ENCODE measurements at regions not wholly inside any gene's neighbourhood (a gene's known extent, or its start where the extent isn't known, plus 50 kb on each side); places are given as distances from the start of the nearest gene placed in this dataset.

DNA sequence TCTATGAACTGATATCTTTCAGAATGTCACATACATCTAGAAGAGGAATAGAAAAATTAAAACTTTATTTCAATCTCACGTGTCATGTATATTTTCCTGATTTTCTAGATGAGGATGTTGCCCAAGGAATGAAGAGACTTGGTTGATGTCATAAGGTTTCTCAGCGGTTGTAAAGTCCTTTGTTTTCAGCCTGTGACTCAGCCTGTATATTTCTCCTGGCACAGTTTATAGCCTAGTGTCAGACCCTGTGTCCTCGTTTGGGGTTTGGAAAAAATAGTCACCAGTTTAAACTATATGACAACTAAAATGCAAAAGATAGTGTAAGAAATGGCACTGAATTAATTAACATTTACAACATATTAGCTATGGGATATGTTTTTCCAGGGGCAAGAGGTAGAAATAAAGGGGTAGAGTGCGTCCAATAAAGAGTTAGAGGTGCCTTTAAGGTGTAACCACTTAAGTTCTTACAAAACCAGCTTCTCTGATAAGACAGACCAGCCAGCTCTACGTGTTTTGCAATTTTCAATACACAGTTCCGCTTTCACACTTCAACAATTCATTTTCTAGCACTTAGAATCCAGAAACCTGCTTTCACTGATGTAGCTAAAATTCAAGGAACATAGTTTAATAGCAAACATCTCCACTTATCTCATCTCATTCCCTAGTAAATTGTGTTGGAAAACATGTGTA, 1432.6 kb upstream of the TENM4 start:
- H3K4me1 ChIP-seq (ENCODE audit: insufficient read depth, low read length, poor library complexity, severe bottlenecking), result no peaks in the 10 kb centered on the region
- intact Hi-C loops (cut with micrococcal nuclease; ENCODE audit: unreplicated experiment), result no loop called here
- H3K27ac ChIP-seq (ENCODE audit: low read depth, low read length, poor library complexity, severe bottlenecking), result no peak overlapping the region
- H3K79me2 ChIP-seq (ENCODE audit: insufficient read depth, low read depth, low read length), result no peaks in the 10 kb centered on the region
- DNase-seq (ENCODE audit: low spot score), result no peak
- H3K36me3 ChIP-seq (ENCODE audit: insufficient read depth, low read length), result no peaks in the 10 kb centered on the region
- no peak overlapping the region for H3K4me2 ChIP-seq (ENCODE audit: low read length)
- ChIA-PET POLR2A (interaction anchor here (0.5 to 0.7 kb wide), 3 partner anchors 379 to 1246 kb away, joined by 3 to 4 read pairs (median 3); no protein-coding TSS in a partner anchor), CTCF (ENCODE audit: unreplicated experiment) (no interaction called here)
- H3K9me3 ChIP-seq (ENCODE audit: low read length), result no peaks in the 10 kb centered on the region
- BruUV-seq (replicated peaks), result no TSS peak
- no peaks in the 10 kb centered on the region for H3K9me2 ChIP-seq (ENCODE audit: insufficient read depth, low read length)
- TF ChIP-seq EZH2phosphoT487 (IDR thresholded peaks at IDR 0.05; ENCODE audit: borderline replicate concordance, low read depth, low read length), result no peak
- TF ChIP-seq, protein P1, sequence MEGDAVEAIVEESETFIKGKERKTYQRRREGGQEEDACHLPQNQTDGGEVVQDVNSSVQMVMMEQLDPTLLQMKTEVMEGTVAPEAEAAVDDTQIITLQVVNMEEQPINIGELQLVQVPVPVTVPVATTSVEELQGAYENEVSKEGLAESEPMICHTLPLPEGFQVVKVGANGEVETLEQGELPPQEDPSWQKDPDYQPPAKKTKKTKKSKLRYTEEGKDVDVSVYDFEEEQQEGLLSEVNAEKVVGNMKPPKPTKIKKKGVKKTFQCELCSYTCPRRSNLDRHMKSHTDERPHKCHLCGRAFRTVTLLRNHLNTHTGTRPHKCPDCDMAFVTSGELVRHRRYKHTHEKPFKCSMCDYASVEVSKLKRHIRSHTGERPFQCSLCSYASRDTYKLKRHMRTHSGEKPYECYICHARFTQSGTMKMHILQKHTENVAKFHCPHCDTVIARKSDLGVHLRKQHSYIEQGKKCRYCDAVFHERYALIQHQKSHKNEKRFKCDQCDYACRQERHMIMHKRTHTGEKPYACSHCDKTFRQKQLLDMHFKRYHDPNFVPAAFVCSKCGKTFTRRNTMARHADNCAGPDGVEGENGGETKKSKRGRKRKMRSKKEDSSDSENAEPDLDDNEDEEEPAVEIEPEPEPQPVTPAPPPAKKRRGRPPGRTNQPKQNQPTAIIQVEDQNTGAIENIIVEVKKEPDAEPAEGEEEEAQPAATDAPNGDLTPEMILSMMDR (conservative IDR thresholded peaks at IDR 0.05; ENCODE audit: low read length), result no peak
- H4K20me1 ChIP-seq (ENCODE audit: insufficient read depth, low read length), result no peaks in the 10 kb centered on the region
- no peak overlapping the region for H3K4me3 ChIP-seq (ENCODE audit: low read depth, low read length, poor library complexity, severe bottlenecking)
- H2AFZ ChIP-seq (ENCODE audit: low read length), result no peak overlapping the region

DNA sequence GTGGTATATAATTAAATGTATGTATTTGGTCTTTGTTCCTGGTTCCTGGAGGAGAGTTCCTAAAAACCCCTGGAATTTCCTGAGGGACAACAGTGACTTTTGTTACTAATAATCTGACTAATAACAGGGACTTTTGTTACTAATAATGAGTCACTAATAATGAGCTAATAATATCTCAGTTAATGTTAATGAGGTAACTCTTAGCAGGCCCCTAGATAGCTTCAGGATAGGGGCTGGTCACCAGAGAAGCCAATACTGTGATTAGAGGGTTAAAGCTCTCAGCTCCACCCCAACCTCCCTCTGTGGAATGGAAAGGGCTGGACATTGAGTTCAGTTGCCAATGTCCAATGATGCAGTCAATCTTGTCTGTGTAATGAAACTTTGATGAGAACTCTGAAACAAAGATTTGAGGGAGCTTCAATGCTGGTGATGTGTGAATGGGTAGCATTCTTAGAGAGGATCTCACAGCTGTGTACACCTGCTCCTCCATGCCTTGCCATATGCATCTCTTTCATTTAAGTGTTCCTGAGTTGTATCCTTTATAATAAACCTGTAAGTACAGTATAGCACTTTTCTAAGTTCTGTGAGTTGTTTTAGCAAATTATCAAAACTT, 1431.4 kb upstream of the TENM4 start:
- H3K4me2 ChIP-seq (ENCODE audit: low read length), result no peak overlapping the region
- no peaks in the 10 kb centered on the region for H3K79me2 ChIP-seq (ENCODE audit: insufficient read depth, low read depth, low read length)
- no peaks in the 10 kb centered on the region for H3K9me3 ChIP-seq (ENCODE audit: low read length)
- H3K9me2 ChIP-seq (ENCODE audit: insufficient read depth, low read length), result no peaks in the 10 kb centered on the region
- no TSS peak for BruUV-seq (replicated peaks)
- POLR2A ChIA-PET, result interaction anchor here (0.7 to 1.2 kb wide), 4 partner anchors 9 to 43 kb away, joined by 3 to 4 read pairs (median 3); no protein-coding TSS in a partner anchor
- intact Hi-C loops (cut with micrococcal nuclease; ENCODE audit: unreplicated experiment), result no loop called here
- TF ChIP-seq, protein P1 (conservative IDR thresholded peaks at IDR 0.05; ENCODE audit: low read length), result no peak
- TF ChIP-seq EZH2phosphoT487 (IDR thresholded peaks at IDR 0.05; ENCODE audit: borderline replicate concordance, low read depth, low read length), result no peak
- H3K4me1 ChIP-seq (ENCODE audit: insufficient read depth, low read length, poor library complexity, severe bottlenecking), result no peaks in the 10 kb centered on the region
- H4K20me1 ChIP-seq (ENCODE audit: insufficient read depth, low read length), result no peaks in the 10 kb centered on the region
- DNase-seq (ENCODE audit: low spot score), result no peak
- no peak overlapping the region for H2AFZ ChIP-seq (ENCODE audit: low read length)
- CTCF ChIA-PET (ENCODE audit: unreplicated experiment), result interaction anchor here (0.6 kb wide), 1 partner anchor 97 kb away, joined by 3 read pairs; no protein-coding TSS in a partner anchor
- H3K36me3 ChIP-seq (ENCODE audit: insufficient read depth, low read length), result no peaks in the 10 kb centered on the region
- H3K27ac ChIP-seq (ENCODE audit: low read depth, low read length, poor library complexity, severe bottlenecking), result no peak overlapping the region
- no peak overlapping the region for H3K4me3 ChIP-seq (ENCODE audit: low read depth, low read length, poor library complexity, severe bottlenecking)

DNA sequence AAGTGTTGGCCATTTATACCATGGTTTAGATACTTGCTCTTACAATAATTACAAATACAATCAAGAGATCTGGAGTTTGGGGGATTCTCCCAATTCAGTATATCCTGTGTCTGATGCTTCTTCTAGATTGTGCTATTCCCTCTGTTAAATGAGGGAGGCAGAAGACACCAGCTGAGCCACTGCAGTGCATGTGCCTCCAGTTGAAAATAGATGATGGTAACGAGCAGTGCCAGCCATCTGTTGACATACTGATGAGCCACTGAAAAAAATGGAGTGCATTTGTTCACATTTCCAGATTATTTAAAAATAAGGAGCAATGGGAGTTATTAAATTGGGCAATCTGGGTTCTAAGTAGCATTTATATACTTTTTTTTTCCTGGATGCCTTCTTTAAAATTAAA, 1428.0 kb upstream of the TENM4 start:
- Histone ChIP-seq H3K79me2 (ENCODE audit: insufficient read depth, low read depth, low read length) (no peaks in the 10 kb centered on the region), H4K20me1 (ENCODE audit: insufficient read depth, low read length) (no peaks in the 10 kb centered on the region), H3K9me3 (ENCODE audit: low read length) (no peaks in the 10 kb centered on the region), H3K4me2 (ENCODE audit: low read length) (no peak overlapping the region), H3K9me2 (ENCODE audit: insufficient read depth, low read length) (no peaks in the 10 kb centered on the region), H3K4me1 (ENCODE audit: insufficient read depth, low read length, poor library complexity, severe bottlenecking) (no peaks in the 10 kb centered on the region), H2AFZ (ENCODE audit: low read length) (no peak overlapping the region), H3K4me3 (ENCODE audit: low read depth, low read length, poor library complexity, severe bottlenecking) (no peak overlapping the region), H3K27ac (ENCODE audit: low read depth, low read length, poor library complexity, severe bottlenecking) (no peak overlapping the region), H3K36me3 (ENCODE audit: insufficient read depth, low read length) (no peaks in the 10 kb centered on the region)
- intact Hi-C loops (cut with micrococcal nuclease; ENCODE audit: unreplicated experiment), result no loop called here
- DNase-seq (ENCODE audit: low spot score), result no peak
- POLR2A ChIA-PET, result no interaction called here
- TF ChIP-seq EZH2phosphoT487 (IDR thresholded peaks at IDR 0.05; ENCODE audit: borderline replicate concordance, low read depth, low read length), result no peak
- TF ChIP-seq, protein P1 (conservative IDR thresholded peaks at IDR 0.05; ENCODE audit: low read length), result no peak
- CTCF ChIA-PET (ENCODE audit: unreplicated experiment), result no interaction called here
- no TSS peak for BruUV-seq (replicated peaks)
